ENCODE measurements at regions not wholly inside any gene's neighbourhood (a gene's known extent, or its start where the extent isn't known, plus 50 kb on each side); places are given as distances from the start of the nearest gene placed in this dataset.

DNA sequence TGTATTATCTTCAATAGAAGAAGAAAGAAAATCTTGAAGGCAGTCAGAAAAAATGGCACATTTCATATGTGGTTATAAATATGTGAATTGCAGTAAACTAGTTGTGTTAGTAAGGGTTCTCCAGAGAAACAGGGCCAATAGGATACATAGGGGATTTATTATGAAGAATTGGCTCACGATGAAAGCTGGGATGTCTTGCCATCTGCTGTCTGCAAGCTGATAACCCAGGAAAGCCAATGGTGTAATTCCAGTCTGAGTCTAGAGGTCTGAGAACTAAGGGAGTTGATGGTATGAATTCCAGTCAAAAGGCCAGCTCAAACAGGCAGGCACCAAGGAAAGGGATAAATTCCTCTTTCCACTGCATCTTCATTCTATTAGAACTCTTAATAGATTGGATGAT is 362.4 kb downstream of the KCNJ3 start:
- no peak overlapping the region for H3K14ac ChIP-seq (ENCODE audit: low read length)
- no peaks in the 10 kb centered on the region for H3K79me2 ChIP-seq (ENCODE audit: control insufficient read depth, insufficient read depth, low read length, poor library complexity)
- DNase-seq: no peak
- H4K12ac ChIP-seq (ENCODE audit: low read depth, low read length): no peak overlapping the region
- H2BK12ac ChIP-seq (ENCODE audit: low read length): no peak overlapping the region
- no peaks in the 10 kb centered on the region for H3K27me3 ChIP-seq (ENCODE audit: insufficient read depth, low read length)
- no peak overlapping the region for H3K27ac ChIP-seq (ENCODE audit: low read depth, low read length)
- no peaks in the 10 kb centered on the region for H3K79me1 ChIP-seq (ENCODE audit: low read length)
- H2AFZ ChIP-seq (ENCODE audit: insufficient read depth, low read length, poor library complexity): no peak overlapping the region
- H3K4me1 ChIP-seq (ENCODE audit: control insufficient read depth in 1 of 2, insufficient read depth in 2 of 2, low read length in 2 of 2): no peaks in the 10 kb centered on the region
- no peak overlapping the region for H4K91ac ChIP-seq (ENCODE audit: low read depth, low read length)
- H2AK5ac ChIP-seq (ENCODE audit: low read length): no peak overlapping the region
- H3K23ac ChIP-seq (ENCODE audit: low read length): no peak overlapping the region
- no peak overlapping the region for H3K4me3 ChIP-seq (ENCODE audit: low read depth, low read length)
- no peak overlapping the region for H2BK5ac ChIP-seq (ENCODE audit: low read depth, low read length, poor library complexity)
- no peaks in the 10 kb centered on the region for H3K9me3 ChIP-seq (ENCODE audit: insufficient read depth, low read depth, low read length)
- no peak overlapping the region for H2BK120ac ChIP-seq (ENCODE audit: insufficient read depth, low read length, poor library complexity)
- H3K36me3 ChIP-seq (ENCODE audit: control insufficient read depth in 1 of 2, insufficient read depth in 2 of 2, low read length in 2 of 2): no peaks in the 10 kb centered on the region
- no peak overlapping the region for H3K9ac ChIP-seq (ENCODE audit: low read length)
- H3K4ac ChIP-seq (ENCODE audit: low read depth, low read length): no peak overlapping the region
- H3K4me2 ChIP-seq (ENCODE audit: low read length): no peak overlapping the region
- H4K8ac ChIP-seq (ENCODE audit: low read depth, low read length): no peak overlapping the region
- no peak overlapping the region for H3K18ac ChIP-seq (ENCODE audit: low read length)
- WGBS (ENCODE audit: extremely low coverage, insufficient coverage, insufficient read length): no CpG with 5 or more reads among the region's 1 CpG

DNA sequence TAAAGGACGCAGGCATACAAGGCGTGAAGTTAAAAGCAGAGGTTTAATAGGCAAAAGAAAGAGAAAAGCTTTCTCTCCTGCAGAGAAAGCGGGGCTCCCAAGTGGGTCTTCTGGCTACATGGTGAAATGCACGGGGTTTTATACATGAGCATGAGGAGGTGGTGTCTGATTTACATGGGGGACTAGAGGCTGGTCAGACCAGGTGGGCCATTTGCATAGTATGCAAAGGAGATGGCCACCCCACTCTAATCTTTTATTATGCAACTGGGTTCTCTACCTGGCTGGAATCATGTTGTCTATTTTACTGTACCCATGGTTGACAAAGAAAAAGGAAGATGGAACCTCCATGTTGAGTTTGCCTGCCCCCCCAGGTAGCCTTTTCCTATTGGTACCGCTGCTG is 356.2 kb downstream of the KCNJ3 start:
- Histone ChIP-seq H3K18ac (ENCODE audit: low read length) (no peak overlapping the region), H3K27ac (ENCODE audit: low read depth, low read length) (no peak overlapping the region)
- no CpG with 5 or more reads among the region's 5 CpGs for WGBS (ENCODE audit: extremely low coverage, insufficient coverage, insufficient read length)

DNA sequence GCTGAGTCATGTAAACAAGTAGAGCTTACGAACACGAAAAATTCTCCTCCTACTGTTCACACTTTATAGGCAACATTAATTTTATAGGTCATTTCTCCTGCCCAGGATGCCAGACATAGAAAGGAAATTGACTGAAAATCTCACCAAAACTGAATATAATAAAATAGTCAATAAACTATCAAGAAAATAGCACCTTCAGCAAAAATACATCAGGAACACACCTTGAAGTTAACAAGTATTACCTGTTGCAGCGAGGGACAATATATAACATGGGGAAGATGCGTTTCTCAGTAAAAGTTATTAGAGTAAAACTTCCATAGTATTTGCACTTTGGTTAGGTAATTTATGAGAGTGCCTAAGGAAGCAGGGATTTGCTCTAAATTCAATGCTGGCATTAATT is 344.6 kb downstream of the KCNJ3 start:
- peaks cover 2% of the 10 kb centered on the region for H3K9me3 ChIP-seq (ENCODE audit: insufficient read depth, low read depth, low read length)
- H3K79me2 ChIP-seq (ENCODE audit: control insufficient read depth, insufficient read depth, low read length, poor library complexity): no peaks in the 10 kb centered on the region
- DNase-seq: no peak
- H4K12ac ChIP-seq (ENCODE audit: low read depth, low read length): no peak overlapping the region
- no peak overlapping the region for H3K9ac ChIP-seq (ENCODE audit: low read length)
- no peak overlapping the region for H2AK5ac ChIP-seq (ENCODE audit: low read length)
- no peak overlapping the region for H2AFZ ChIP-seq (ENCODE audit: insufficient read depth, low read length, poor library complexity)
- H3K4ac ChIP-seq (ENCODE audit: low read depth, low read length): no peak overlapping the region
- no peak overlapping the region for H2BK120ac ChIP-seq (ENCODE audit: insufficient read depth, low read length, poor library complexity)
- H3K4me3 ChIP-seq (ENCODE audit: low read depth, low read length): no peak overlapping the region
- H3K36me3 ChIP-seq (ENCODE audit: control insufficient read depth in 1 of 2, insufficient read depth in 2 of 2, low read length in 2 of 2): no peaks in the 10 kb centered on the region
- no peak overlapping the region for H4K8ac ChIP-seq (ENCODE audit: low read depth, low read length)
- no peak overlapping the region for H4K91ac ChIP-seq (ENCODE audit: low read depth, low read length)
- no peaks in the 10 kb centered on the region for H3K27me3 ChIP-seq (ENCODE audit: insufficient read depth, low read length)
- H2BK5ac ChIP-seq (ENCODE audit: low read depth, low read length, poor library complexity): no peak overlapping the region
- H3K4me1 ChIP-seq (ENCODE audit: control insufficient read depth in 1 of 2, insufficient read depth in 2 of 2, low read length in 2 of 2): no peaks in the 10 kb centered on the region
- no CpG with 5 or more reads among the region's 4 CpGs for WGBS (ENCODE audit: extremely low coverage, insufficient coverage, insufficient read length)
- H3K27ac ChIP-seq (ENCODE audit: low read depth, low read length): no peak overlapping the region
- H3K4me2 ChIP-seq (ENCODE audit: low read length): no peak overlapping the region
- no peak overlapping the region for H3K18ac ChIP-seq (ENCODE audit: low read length)
- H3K14ac ChIP-seq (ENCODE audit: low read length): no peak overlapping the region
- no peak overlapping the region for H3K23ac ChIP-seq (ENCODE audit: low read length)
- H2BK12ac ChIP-seq (ENCODE audit: low read length): no peak overlapping the region
- H3K79me1 ChIP-seq (ENCODE audit: low read length): no peaks in the 10 kb centered on the region

More for the DNA sequence above, 356.2 kb downstream of the KCNJ3 start:
- Histone ChIP-seq H3K4ac (ENCODE audit: low read depth, low read length) (no peak overlapping the region), H2BK12ac (ENCODE audit: low read length) (no peak overlapping the region), H3K27me3 (ENCODE audit: insufficient read depth, low read length) (no peaks in the 10 kb centered on the region), H4K91ac (ENCODE audit: low read depth, low read length) (no peak overlapping the region), H3K4me3 (ENCODE audit: low read depth, low read length) (no peak overlapping the region), H3K9ac (ENCODE audit: low read length) (no peak overlapping the region), H2AK5ac (ENCODE audit: low read length) (no peak overlapping the region), H2BK120ac (ENCODE audit: insufficient read depth, low read length, poor library complexity) (no peak overlapping the region), H3K79me1 (ENCODE audit: low read length) (no peaks in the 10 kb centered on the region), H2BK5ac (ENCODE audit: low read depth, low read length, poor library complexity) (no peak overlapping the region), H4K12ac (ENCODE audit: low read depth, low read length) (no peak overlapping the region), H4K8ac (ENCODE audit: low read depth, low read length) (no peak overlapping the region), H2AFZ (ENCODE audit: insufficient read depth, low read length, poor library complexity) (no peak overlapping the region), H3K23ac (ENCODE audit: low read length) (no peak overlapping the region), H3K36me3 (ENCODE audit: control insufficient read depth in 1 of 2, insufficient read depth in 2 of 2, low read length in 2 of 2) (no peaks in the 10 kb centered on the region), H3K79me2 (ENCODE audit: control insufficient read depth, insufficient read depth, low read length, poor library complexity) (no peaks in the 10 kb centered on the region), H3K4me2 (ENCODE audit: low read length) (no peak overlapping the region), H3K4me1 (ENCODE audit: control insufficient read depth in 1 of 2, insufficient read depth in 2 of 2, low read length in 2 of 2) (no peaks in the 10 kb centered on the region), H3K9me3 (ENCODE audit: insufficient read depth, low read depth, low read length) (no peaks in the 10 kb centered on the region), H3K14ac (ENCODE audit: low read length) (no peak overlapping the region)
- DNase-seq: no peak

DNA sequence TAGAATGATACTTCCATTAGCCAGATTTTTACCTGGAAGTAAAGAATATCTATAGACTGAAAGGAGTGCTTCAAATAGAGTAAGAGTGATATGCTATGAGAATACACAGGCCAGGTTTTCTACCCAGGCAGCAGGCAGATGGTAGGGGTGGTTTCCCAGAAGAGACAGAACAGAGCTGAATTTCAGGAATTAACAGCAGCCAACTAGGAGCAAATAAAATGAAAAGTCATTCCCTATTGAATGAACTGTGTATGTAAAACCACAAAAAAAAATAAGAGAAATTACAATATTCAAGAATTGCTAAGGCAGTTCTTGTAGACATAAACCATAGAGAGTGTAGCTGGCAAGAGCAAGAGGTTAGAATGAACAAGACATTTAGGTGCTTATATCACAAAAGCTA is 336.8 kb downstream of the KCNJ3 start:
- no peak overlapping the region for H2BK120ac ChIP-seq (ENCODE audit: insufficient read depth, low read length, poor library complexity)
- no peak overlapping the region for H3K14ac ChIP-seq (ENCODE audit: low read length)
- H3K9me3 ChIP-seq (ENCODE audit: insufficient read depth, low read depth, low read length): no peaks in the 10 kb centered on the region
- H3K27me3 ChIP-seq (ENCODE audit: insufficient read depth, low read length): no peaks in the 10 kb centered on the region
- H3K4me1 ChIP-seq (ENCODE audit: control insufficient read depth in 1 of 2, insufficient read depth in 2 of 2, low read length in 2 of 2): no peaks in the 10 kb centered on the region
- no peak overlapping the region for H4K12ac ChIP-seq (ENCODE audit: low read depth, low read length)
- no peak overlapping the region for H3K4me3 ChIP-seq (ENCODE audit: low read depth, low read length)
- no peaks in the 10 kb centered on the region for H3K79me2 ChIP-seq (ENCODE audit: control insufficient read depth, insufficient read depth, low read length, poor library complexity)
- H3K79me1 ChIP-seq (ENCODE audit: low read length): no peaks in the 10 kb centered on the region
- no peak overlapping the region for H3K18ac ChIP-seq (ENCODE audit: low read length)
- no peak overlapping the region for H2BK5ac ChIP-seq (ENCODE audit: low read depth, low read length, poor library complexity)
- H3K4ac ChIP-seq (ENCODE audit: low read depth, low read length): no peak overlapping the region
- no peak overlapping the region for H4K91ac ChIP-seq (ENCODE audit: low read depth, low read length)
- H2BK12ac ChIP-seq (ENCODE audit: low read length): no peak overlapping the region
- no peak overlapping the region for H2AK5ac ChIP-seq (ENCODE audit: low read length)
- DNase-seq: no peak
- H3K23ac ChIP-seq (ENCODE audit: low read length): no peak overlapping the region
- H3K4me2 ChIP-seq (ENCODE audit: low read length): no peak overlapping the region
- no peak overlapping the region for H3K9ac ChIP-seq (ENCODE audit: low read length)
- no peak overlapping the region for H2AFZ ChIP-seq (ENCODE audit: insufficient read depth, low read length, poor library complexity)
- no peaks in the 10 kb centered on the region for H3K36me3 ChIP-seq (ENCODE audit: control insufficient read depth in 1 of 2, insufficient read depth in 2 of 2, low read length in 2 of 2)
- H3K27ac ChIP-seq (ENCODE audit: low read depth, low read length): no peak overlapping the region
- H4K8ac ChIP-seq (ENCODE audit: low read depth, low read length): no peak overlapping the region

DNA sequence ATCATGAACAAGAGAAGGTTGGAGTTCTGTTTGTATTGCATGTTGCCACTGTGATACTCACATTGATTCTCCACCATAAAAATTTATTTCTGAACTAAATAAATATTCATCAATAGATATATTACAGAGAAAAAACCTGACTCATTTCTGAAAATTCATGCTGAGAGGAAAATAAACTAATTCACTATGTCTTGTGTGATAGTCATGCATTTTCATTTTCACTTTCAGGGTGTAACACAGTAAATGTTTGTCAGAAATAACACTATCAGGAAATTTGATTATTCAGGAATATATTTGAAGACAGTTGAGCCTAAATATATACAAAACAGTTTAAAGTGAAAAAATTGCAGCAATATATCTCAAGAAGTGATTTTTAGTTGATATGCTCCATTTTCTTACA is 335.2 kb downstream of the KCNJ3 start:
- Histone ChIP-seq H3K27ac (ENCODE audit: low read depth, low read length) (no peak overlapping the region), H3K4ac (ENCODE audit: low read depth, low read length) (no peak overlapping the region), H3K79me1 (ENCODE audit: low read length) (no peaks in the 10 kb centered on the region), H2AFZ (ENCODE audit: insufficient read depth, low read length, poor library complexity) (no peak overlapping the region), H3K14ac (ENCODE audit: low read length) (no peak overlapping the region), H2BK120ac (ENCODE audit: insufficient read depth, low read length, poor library complexity) (no peak overlapping the region), H2BK12ac (ENCODE audit: low read length) (no peak overlapping the region), H3K79me2 (ENCODE audit: control insufficient read depth, insufficient read depth, low read length, poor library complexity) (no peaks in the 10 kb centered on the region), H2BK5ac (ENCODE audit: low read depth, low read length, poor library complexity) (no peak overlapping the region), H2AK5ac (ENCODE audit: low read length) (no peak overlapping the region), H3K9me3 (ENCODE audit: insufficient read depth, low read depth, low read length) (no peaks in the 10 kb centered on the region), H3K4me2 (ENCODE audit: low read length) (no peak overlapping the region), H3K36me3 (ENCODE audit: control insufficient read depth in 1 of 2, insufficient read depth in 2 of 2, low read length in 2 of 2) (no peaks in the 10 kb centered on the region), H3K27me3 (ENCODE audit: insufficient read depth, low read length) (no peaks in the 10 kb centered on the region), H3K4me3 (ENCODE audit: low read depth, low read length) (no peak overlapping the region), H4K8ac (ENCODE audit: low read depth, low read length) (no peak overlapping the region), H3K18ac (ENCODE audit: low read length) (no peak overlapping the region), H3K23ac (ENCODE audit: low read length) (no peak overlapping the region), H3K9ac (ENCODE audit: low read length) (no peak overlapping the region), H4K12ac (ENCODE audit: low read depth, low read length) (no peak overlapping the region), H4K91ac (ENCODE audit: low read depth, low read length) (no peak overlapping the region), H3K4me1 (ENCODE audit: control insufficient read depth in 1 of 2, insufficient read depth in 2 of 2, low read length in 2 of 2) (no peaks in the 10 kb centered on the region)
- DNase-seq: no peak
